ENCODE measurements at regions not wholly inside any gene's neighbourhood (a gene's known extent, or its start where the extent isn't known, plus 50 kb on each side); places are given as distances from the start of the nearest gene placed in this dataset.
"Not testable (repeated sequence)": the region's sequence is repeated elsewhere in the genome, so short reads cannot be mapped to it uniquely, and the experiment has no call there.

GRCh38 chr5:105929858-105930257 is 1740.9 kb downstream of the EFNA5 start:
- DNase-seq (ENCODE audit: low spot score), result no peak

- no peak for DNase-seq (ENCODE audit: low spot score)
These were observed 1746.4 kb downstream of the EFNA5 start for GRCh38 chr5:105924366-105924765.

- no peak for DNase-seq (ENCODE audit: low spot score)
These were observed 1748.2 kb downstream of the EFNA5 start for GRCh38 chr5:105922574-105922973.

- no peak for DNase-seq (ENCODE audit: low spot score)
These were observed 1748.7 kb downstream of the EFNA5 start for GRCh38 chr5:105922080-105922479.

- DNase-seq (ENCODE audit: low spot score), result no peak
These were observed 1753.5 kb downstream of the EFNA5 start for GRCh38 chr5:105917189-105917588.

GRCh38 chr5:105907016-105907415 is 1763.7 kb downstream of the EFNA5 start:
- no peak for DNase-seq (ENCODE audit: low spot score)

- DNase-seq (ENCODE audit: low spot score), result no peak
These were observed 1765.3 kb downstream of the EFNA5 start for GRCh38 chr5:105905392-105905791.

- DNase-seq (ENCODE audit: low spot score), result no peak
These were observed 1767.7 kb downstream of the EFNA5 start for GRCh38 chr5:105903069-105903468.

GRCh38 chr5:105899726-105900125 is 1771.0 kb downstream of the EFNA5 start:
- DNase-seq (ENCODE audit: low spot score), result no peak

- DNase-seq (ENCODE audit: low spot score), result no peak
These were observed 1772.6 kb downstream of the EFNA5 start for GRCh38 chr5:105898183-105898582.

- no peak for DNase-seq (ENCODE audit: low spot score)
These were observed 1785.5 kb downstream of the EFNA5 start for GRCh38 chr5:105885266-105885665.

- peak; percentile 25 for DNase-seq (ENCODE audit: low spot score)
These were observed 1787.7 kb downstream of the EFNA5 start for GRCh38 chr5:105882956-105883481.

- no peak for DNase-seq (ENCODE audit: low spot score)
These were observed 1792.3 kb downstream of the EFNA5 start for GRCh38 chr5:105878402-105878801.

- no peak for DNase-seq (ENCODE audit: low spot score)
These were observed 1793.1 kb downstream of the EFNA5 start for GRCh38 chr5:105877592-105877991.

GRCh38 chr5:105874316-105874715 is 1796.4 kb downstream of the EFNA5 start:
- no peak for DNase-seq (ENCODE audit: low spot score)

- DNase-seq (ENCODE audit: low spot score), result no peak
These were observed 1798.0 kb downstream of the EFNA5 start for GRCh38 chr5:105872569-105873270.

- no peak for DNase-seq (ENCODE audit: low spot score)
These were observed 1802.5 kb downstream of the EFNA5 start for GRCh38 chr5:105868038-105868780.

GRCh38 chr5:105865834-105866233 is 1804.9 kb downstream of the EFNA5 start:
- no peak for DNase-seq (ENCODE audit: low spot score)

GRCh38 chr5:105859350-105859749 is 1811.4 kb downstream of the EFNA5 start:
- DNase-seq (ENCODE audit: low spot score), result not testable (repeated sequence)

- no peak for DNase-seq (ENCODE audit: low spot score)
These were observed 1821.0 kb downstream of the EFNA5 start for GRCh38 chr5:105849701-105850100.

GRCh38 chr5:105840800-105841199 is 1829.9 kb downstream of the EFNA5 start:
- DNase-seq (ENCODE audit: low spot score), result no peak

- DNase-seq (ENCODE audit: low spot score), result no peak
These were observed 1833.8 kb downstream of the EFNA5 start for GRCh38 chr5:105836887-105837286.

GRCh38 chr5:105836268-105836667 is 1834.5 kb downstream of the EFNA5 start:
- DNase-seq (ENCODE audit: low spot score), result no peak

Measured in mucosa of gallbladder (tissue), 1 donor.